Astrocyte (in vitro differentiated cells and primary cell): ENCODE measurements at regions not wholly inside any gene's neighbourhood (a gene's known extent, or its start where the extent isn't known, plus 50 kb on each side); places are given as distances from the start of the nearest gene placed in this dataset.

Experiments
- DNase-seq: peaks from one replicate; pipeline ENCODE4 v3.0.0-alpha.2; 2010; ENCODE audit warnings: low read depth
- FAIRE-seq: peaks from 2 replicates; lab custom pipeline; 2011; peaks lifted over from hg19 to GRCh38; lab: Jason Lieb, UNC
- H2AFZ ChIP-seq: 2 replicates; pipeline ENCODE4 v1.6.0; 2012; ENCODE audit warnings: low read depth, low read length, inconsistent platforms
- H3K27ac ChIP-seq: 2 replicates; pipeline ENCODE4 v1.5.1; 2011; ENCODE audit warnings: low read depth, low read length, inconsistent platforms
- H3K27me3 ChIP-seq: 2 replicates; pipeline ENCODE4 v1.6.0; 2011; ENCODE audit warnings: low read length, inconsistent platforms; ENCODE audit not compliant: insufficient read depth
- H3K36me3 ChIP-seq: 2 replicates; pipeline ENCODE4 v1.5.1; 2011; ENCODE audit warnings: low read length, inconsistent platforms; ENCODE audit not compliant: insufficient read depth
- H3K4me1 ChIP-seq: 2 replicates; pipeline ENCODE4 v1.5.1; 2011; ENCODE audit warnings: low read length, inconsistent platforms; ENCODE audit not compliant: insufficient read depth
- H3K4me2 ChIP-seq: 2 replicates; pipeline ENCODE4 v1.6.0; 2012; ENCODE audit warnings: low read length, inconsistent platforms
- H3K4me3 ChIP-seq: 2 replicates; pipeline ENCODE4 v1.5.1; 2011; ENCODE audit warnings: low read depth, mild to moderate bottlenecking, low read length, inconsistent platforms; ENCODE audit not compliant: insufficient read depth
- H3K79me2 ChIP-seq: 2 replicates; pipeline ENCODE4 v1.6.0; 2012; ENCODE audit warnings: mild to moderate bottlenecking, low read length, inconsistent platforms; ENCODE audit not compliant: insufficient read depth
- H3K9ac ChIP-seq: 2 replicates; pipeline ENCODE4 v1.6.0; 2012; ENCODE audit warnings: mild to moderate bottlenecking, low read length, inconsistent platforms
- H3K9me3 ChIP-seq: 2 replicates; pipeline ENCODE4 v1.5.1; 2012; ENCODE audit warnings: low read depth, mild to moderate bottlenecking, low read length, inconsistent platforms; ENCODE audit not compliant: insufficient read depth
- H4K20me1 ChIP-seq: 2 replicates; pipeline ENCODE4 v1.6.0; 2012; ENCODE audit warnings: low read length, inconsistent platforms; ENCODE audit not compliant: insufficient read depth
- H3K27ac Mint-ChIP-seq: one replicate; pipeline ENCODE4 v1.8.0; 2021; ENCODE audit warnings: mild to moderate bottlenecking, mixed read lengths; ENCODE audit not compliant: unreplicated experiment
- H3K27me3 Mint-ChIP-seq: one replicate; pipeline ENCODE4 v1.8.0; 2021; ENCODE audit warnings: low read depth, mixed read lengths; ENCODE audit not compliant: unreplicated experiment
- H3K36me3 Mint-ChIP-seq: one replicate; pipeline ENCODE4 v1.8.0; 2021; ENCODE audit warnings: low read depth, mixed read lengths; ENCODE audit not compliant: unreplicated experiment
- H3K4me1 Mint-ChIP-seq: one replicate; pipeline ENCODE4 v1.8.0; 2021; ENCODE audit warnings: low read depth, mixed read lengths; ENCODE audit not compliant: unreplicated experiment
- H3K4me3 Mint-ChIP-seq: one replicate; pipeline ENCODE4 v1.8.0; 2021; ENCODE audit warnings: mild to moderate bottlenecking, moderate library complexity, mixed read lengths; ENCODE audit not compliant: unreplicated experiment
- H3K9me3 Mint-ChIP-seq: one replicate; pipeline ENCODE4 v1.8.0; 2021; ENCODE audit warnings: mild to moderate bottlenecking, mixed read lengths; ENCODE audit not compliant: unreplicated experiment
- CTCF ChIP-seq: IDR thresholded peaks from 2 replicates; pipeline ENCODE4 v1.5.1; 2011; ENCODE audit warnings: low read depth, mild to moderate bottlenecking, inconsistent platforms, low read length, moderate library complexity; ENCODE audit not compliant: insufficient read depth
- EZH2 ChIP-seq: IDR thresholded peaks from 2 replicates; pipeline ENCODE4 v1.6.1; 2012; ENCODE audit warnings: mild to moderate bottlenecking, low read length, inconsistent platforms; ENCODE audit not compliant: insufficient read depth

- no peaks in the 10 kb centered on the region for H3K4me1 ChIP-seq
- FAIRE-seq (no peak), DNase-seq (no peak)
- Mint-ChIP-seq H3K27me3 (no peaks in the 10 kb centered on the region), H3K27ac (no peak overlapping the region), H3K4me1 (no peaks in the 10 kb centered on the region), H3K4me3 (no peak overlapping the region), H3K9me3 (peaks cover 1% of the 10 kb centered on the region), H3K36me3 (no peaks in the 10 kb centered on the region)
- no peaks in the 10 kb centered on the region for H3K36me3 ChIP-seq
- no peak overlapping the region for H3K9ac ChIP-seq
- H3K79me2 ChIP-seq: no peaks in the 10 kb centered on the region
- TF ChIP-seq EZH2 (no peak), CTCF (no peak)
- H3K27ac ChIP-seq: no peak overlapping the region
- no peaks in the 10 kb centered on the region for H3K9me3 ChIP-seq
- H3K27me3 ChIP-seq: no peaks in the 10 kb centered on the region
- no peaks in the 10 kb centered on the region for H4K20me1 ChIP-seq
- H3K4me3 ChIP-seq: no peak overlapping the region
- no peak overlapping the region for H2AFZ ChIP-seq
- no peak overlapping the region for H3K4me2 ChIP-seq
Measured at GRCh38 chr12:61934564-61934963, 325.6 kb upstream of the USP15 start.

- DNase-seq: no peak
- no peaks in the 10 kb centered on the region for H3K4me1 ChIP-seq
- Mint-ChIP-seq H3K4me3 (no peak overlapping the region), H3K27ac (no peak overlapping the region), H3K36me3 (no peaks in the 10 kb centered on the region), H3K27me3 (no peaks in the 10 kb centered on the region), H3K4me1 (no peaks in the 10 kb centered on the region), H3K9me3 (peaks cover 5% of the 10 kb centered on the region)
- no peaks in the 10 kb centered on the region for H3K36me3 ChIP-seq
- H2AFZ ChIP-seq: no peak overlapping the region
- no peak overlapping the region for H3K4me2 ChIP-seq
- no peaks in the 10 kb centered on the region for H3K79me2 ChIP-seq
- H3K27ac ChIP-seq: no peak overlapping the region
- no peak for TF ChIP-seq EZH2
- TF ChIP-seq CTCF: no peak
- FAIRE-seq: no peak
- no peak overlapping the region for H3K4me3 ChIP-seq
- H3K27me3 ChIP-seq: no peaks in the 10 kb centered on the region
- no peak overlapping the region for H3K9ac ChIP-seq
- no peaks in the 10 kb centered on the region for H4K20me1 ChIP-seq
- no peaks in the 10 kb centered on the region for H3K9me3 ChIP-seq
Measured at GRCh38 chr12:61939977-61940376, 320.2 kb upstream of the USP15 start.

- no peaks in the 10 kb centered on the region for H4K20me1 ChIP-seq
- no peaks in the 10 kb centered on the region for H3K4me1 Mint-ChIP-seq
- H3K79me2 ChIP-seq: no peaks in the 10 kb centered on the region
- no peak overlapping the region for H3K4me2 ChIP-seq
- H3K4me3 ChIP-seq: no peak overlapping the region
- peaks cover 2% of the 10 kb centered on the region for H3K9me3 ChIP-seq
- H3K4me3 Mint-ChIP-seq: no peak overlapping the region
- H2AFZ ChIP-seq: no peak overlapping the region
- H3K27ac ChIP-seq: no peak overlapping the region
- H3K27ac Mint-ChIP-seq: no peak overlapping the region
- H3K36me3 Mint-ChIP-seq: no peaks in the 10 kb centered on the region
- H3K27me3 ChIP-seq: no peaks in the 10 kb centered on the region
- no peak overlapping the region for H3K9ac ChIP-seq
- no peak for TF ChIP-seq CTCF
- no peak for TF ChIP-seq EZH2
- H3K9me3 Mint-ChIP-seq: no peaks in the 10 kb centered on the region
- DNase-seq: no peak
- no peaks in the 10 kb centered on the region for H3K36me3 ChIP-seq
- H3K4me1 ChIP-seq: no peaks in the 10 kb centered on the region
- H3K27me3 Mint-ChIP-seq: no peaks in the 10 kb centered on the region
- no peak for FAIRE-seq
Measured at GRCh38 chr12:61956545-61956944, 303.7 kb upstream of the USP15 start.
